Endothelial cell of umbilical vein (primary cell): ENCODE measurements at regions not wholly inside any gene's neighbourhood (a gene's known extent, or its start where the extent isn't known, plus 50 kb on each side); places are given as distances from the start of the nearest gene placed in this dataset.

ENCODE experiments used
- BruUV-seq: library from RNA; stranded (reverse); fragments of 400-500 nt; replicated peaks from 2 replicates; lab custom pipeline; 2021; lab: Mats Ljungman, UMichigan
- CTCF ChIA-PET: fragments of 300-600, 350-600 bp; sonication (Branson Sonifier 250); formaldehyde crosslinking; loops from one replicate; lab custom pipeline; 2021; ENCODE audit warnings: antibody characterized with exemption, inconsistent platforms; lab: Charles Lee
- POLR2A ChIA-PET: fragments of 300-600, 350-600 bp; sonication (Branson Sonifier 250); formaldehyde crosslinking; loops from one replicate; lab custom pipeline; 2021; ENCODE audit warnings: antibody characterized with exemption, inconsistent platforms; lab: Charles Lee
- DNase-seq: peaks from one replicate; pipeline ENCODE4 v3.0.0-alpha.2; 2011; ENCODE audit warnings: low read depth, low spot score
- FAIRE-seq: peaks from 2 replicates; lab custom pipeline; 2011; peaks lifted over from hg19 to GRCh38; lab: Jason Lieb, UNC
- H2AFZ ChIP-seq: 2 replicates; pipeline ENCODE4 v1.6.0; 2012; ENCODE audit warnings: low read depth, low read length, control low read depth, inconsistent platforms
- H3K27ac ChIP-seq: 2 replicates; pipeline ENCODE4 v1.5.1; 2011; ENCODE audit warnings: low read depth, mild to moderate bottlenecking, control low read depth, low read length, moderate library complexity; ENCODE audit not compliant: insufficient read depth
- H3K27me3 ChIP-seq, 2 experiments: 2 replicates each; pipeline versions ENCODE4 v1.6.0 to v1.6.1; 2011; ENCODE audit warnings: low read length in 2 of 2, mixed read lengths in 1 of 2; ENCODE audit not compliant: control insufficient read depth in 2 of 2, insufficient read depth in 2 of 2
- H3K36me3 ChIP-seq, 2 experiments: 2 replicates in 1 of 2; 3 replicates in 1 of 2; pipeline ENCODE4 v1.5.1; 2011; ENCODE audit warnings: low read length in 2 of 2, mild to moderate bottlenecking in 1 of 2, moderate library complexity in 1 of 2; ENCODE audit not compliant: control insufficient read depth in 2 of 2, insufficient read depth in 2 of 2; ENCODE audit errors: extremely low read depth in 1 of 2
- H3K4me1 ChIP-seq: 3 replicates; pipeline ENCODE4 v1.5.1; 2011; ENCODE audit warnings: mild to moderate bottlenecking, low read length; ENCODE audit not compliant: control insufficient read depth, insufficient read depth; ENCODE audit errors: extremely low read depth
- H3K4me2 ChIP-seq: 2 replicates; pipeline ENCODE4 v1.6.1; 2011; ENCODE audit warnings: low read length, control low read depth, mixed read lengths; ENCODE audit not compliant: insufficient read depth
- H3K4me3 ChIP-seq, 3 experiments: fragments of 200-600 bp in 1 of 3; sonication (generic), shearing (Covaris generic) in 1 of 3; replicated peaks in 1 of 3; 2 replicates each; pipeline ENCODE4 v1.5.1; 2011 to 2016; ENCODE audit warnings: control low read depth in 3 of 3, low read length in 3 of 3, mild to moderate bottlenecking in 2 of 3, inconsistent platforms in 1 of 3, low read depth in 1 of 3, moderate library complexity in 1 of 3; ENCODE audit not compliant: insufficient read depth in 1 of 3
- H3K79me2 ChIP-seq: 2 replicates; pipeline ENCODE4 v1.6.0; 2012; ENCODE audit warnings: low read length, inconsistent platforms; ENCODE audit not compliant: control insufficient read depth, insufficient read depth
- H3K9ac ChIP-seq: replicated peaks from 2 replicates; pipeline ENCODE3; 2011; ENCODE audit warnings: low read length, control low read depth; ENCODE audit not compliant: insufficient read depth; ENCODE audit errors: extremely low read depth
- H3K9me1 ChIP-seq: replicated peaks from 3 replicates; pipeline ENCODE4 v1.6.0; 2011; ENCODE audit warnings: mild to moderate bottlenecking, low read length; ENCODE audit not compliant: control insufficient read depth, insufficient read depth; ENCODE audit errors: extremely low read depth
- H3K9me3 ChIP-seq: replicated peaks from 2 replicates; pipeline ENCODE4 v1.5.1; 2012; ENCODE audit warnings: low read length, inconsistent platforms; ENCODE audit not compliant: control insufficient read depth, insufficient read depth
- H4K20me1 ChIP-seq: replicated peaks from 2 replicates; pipeline ENCODE3; 2011; ENCODE audit warnings: mild to moderate bottlenecking, low read length; ENCODE audit not compliant: control insufficient read depth, insufficient read depth; ENCODE audit errors: extremely low read depth
- EZH2 ChIP-seq: IDR thresholded peaks from 2 replicates; pipeline ENCODE4 v1.6.1; 2012; ENCODE audit warnings: borderline replicate concordance, low read depth, mild to moderate bottlenecking, moderate library complexity, low read length, inconsistent platforms; ENCODE audit not compliant: severe bottlenecking
- FOS ChIP-seq: IDR thresholded peaks from 2 replicates; pipeline ENCODE4 v1.6.1; 2011; ENCODE audit warnings: mild to moderate bottlenecking, low read length, moderate library complexity, borderline replicate concordance; ENCODE audit not compliant: insufficient read depth
- GATA2 ChIP-seq: IDR thresholded peaks from 2 replicates; pipeline ENCODE4 v1.7.0; 2011; ENCODE audit warnings: low read depth, mild to moderate bottlenecking, moderate library complexity, mixed read lengths, low read length; ENCODE audit not compliant: insufficient read length, insufficient read depth
- JUN ChIP-seq: IDR thresholded peaks from 2 replicates; pipeline ENCODE4 v1.6.1; 2011; ENCODE audit warnings: borderline replicate concordance, low read depth; ENCODE audit not compliant: insufficient read length, insufficient read depth
- MYC ChIP-seq: IDR thresholded peaks from one replicate; pipeline ENCODE4 v1.6.1; 2011; ENCODE audit warnings: mild to moderate bottlenecking, low read depth, low read length
- POLR2A ChIP-seq: IDR thresholded peaks from 2 replicates; pipeline ENCODE4 v1.6.1; 2012; ENCODE audit warnings: low read depth, mild to moderate bottlenecking, control low read depth, low read length
- POLR2AphosphoS5 ChIP-seq: IDR thresholded peaks from 2 replicates; pipeline ENCODE4 v1.6.1; 2012; ENCODE audit warnings: low read depth, mild to moderate bottlenecking, control low read depth, low read length, moderate library complexity; ENCODE audit not compliant: insufficient read depth
- dilution Hi-C: fragments of 300-500 bp; cut with MboI; formaldehyde crosslinking; loops from one replicate; pipeline ENCODE4 v1.15.0; 2019; ENCODE audit warnings: low sequenced_read_pairs; ENCODE audit not compliant: extremely low pct_ligation_motif_present
- intact Hi-C: fragments of 100-400 bp; cut with micrococcal nuclease; formaldehyde crosslinking; loops from one replicate; pipeline ENCODE4 v1.10.0; 2022
- TF ChIP-seq, protein P1 (sequence below): IDR thresholded peaks from 2 replicates; pipeline ENCODE4 v1.6.1; 2011; ENCODE audit not compliant: insufficient read depth, insufficient read length
- TF ChIP-seq, protein P2 (sequence below), 2 donors: IDR thresholded peaks; 1 replicate in 1 of 2; 2 replicates in 1 of 2; pipeline ENCODE4 v1.5.1; 2011; ENCODE audit warnings: low read length in 2 of 2, mild to moderate bottlenecking in 2 of 2, moderate library complexity in 2 of 2, control low read depth in 1 of 2, inconsistent platforms in 1 of 2, low read depth in 1 of 2; ENCODE audit not compliant: insufficient read depth in 1 of 2; ENCODE audit errors: extremely low read depth in 1 of 2

DNA sequence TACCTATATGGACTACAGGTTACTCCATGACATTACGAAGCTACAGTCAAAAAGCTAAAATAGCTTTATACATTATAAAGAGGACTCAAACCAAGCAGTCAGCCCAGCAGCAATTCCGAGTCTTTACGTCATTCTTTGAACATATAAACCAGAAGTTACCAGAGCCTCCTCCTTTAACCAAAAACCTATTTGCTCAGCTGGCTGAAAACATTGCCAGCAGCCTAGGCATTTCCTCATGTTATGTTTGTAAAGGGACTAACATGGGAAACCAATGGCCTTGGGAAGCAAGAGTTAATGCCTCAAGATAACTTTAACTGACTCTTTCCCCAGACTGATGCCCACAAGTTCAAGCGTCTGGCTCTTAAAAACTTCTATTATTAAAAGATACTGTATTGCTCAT lies 104.1 kb upstream of the ZNF492 start:
- Histone ChIP-seq H3K4me2 (no peak overlapping the region), H3K9me3 (peaks cover 2% of the 10 kb centered on the region), H2AFZ (no peak overlapping the region), H3K4me3 (no peak overlapping the region), H3K27me3 (no peaks in the 10 kb centered on the region), H3K79me2 (no peaks in the 10 kb centered on the region), H3K9ac (no peak overlapping the region), H3K36me3 (no peaks in the 10 kb centered on the region), H3K27ac (no peak overlapping the region), H3K4me1 (no peaks in the 10 kb centered on the region), H4K20me1 (no peaks in the 10 kb centered on the region), H3K9me1 (no peaks in the 10 kb centered on the region)
- CTCF ChIA-PET, result no interaction called here
- POLR2A ChIA-PET, result no interaction called here
- FAIRE-seq (no peak), DNase-seq (no peak)
- dilution Hi-C loops (no loop called here), intact Hi-C loops (no loop called here)
- BruUV-seq, result no TSS peak
- TF ChIP-seq POLR2A (no peak), FOS (no peak), POLR2AphosphoS5 (no peak), MYC (no peak), GATA2 (no peak), EZH2 (no peak), JUN (no peak)
- TF ChIP-seq, protein P1, sequence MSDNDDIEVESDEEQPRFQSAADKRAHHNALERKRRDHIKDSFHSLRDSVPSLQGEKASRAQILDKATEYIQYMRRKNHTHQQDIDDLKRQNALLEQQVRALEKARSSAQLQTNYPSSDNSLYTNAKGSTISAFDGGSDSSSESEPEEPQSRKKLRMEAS, result no peak
- TF ChIP-seq, protein P2, sequence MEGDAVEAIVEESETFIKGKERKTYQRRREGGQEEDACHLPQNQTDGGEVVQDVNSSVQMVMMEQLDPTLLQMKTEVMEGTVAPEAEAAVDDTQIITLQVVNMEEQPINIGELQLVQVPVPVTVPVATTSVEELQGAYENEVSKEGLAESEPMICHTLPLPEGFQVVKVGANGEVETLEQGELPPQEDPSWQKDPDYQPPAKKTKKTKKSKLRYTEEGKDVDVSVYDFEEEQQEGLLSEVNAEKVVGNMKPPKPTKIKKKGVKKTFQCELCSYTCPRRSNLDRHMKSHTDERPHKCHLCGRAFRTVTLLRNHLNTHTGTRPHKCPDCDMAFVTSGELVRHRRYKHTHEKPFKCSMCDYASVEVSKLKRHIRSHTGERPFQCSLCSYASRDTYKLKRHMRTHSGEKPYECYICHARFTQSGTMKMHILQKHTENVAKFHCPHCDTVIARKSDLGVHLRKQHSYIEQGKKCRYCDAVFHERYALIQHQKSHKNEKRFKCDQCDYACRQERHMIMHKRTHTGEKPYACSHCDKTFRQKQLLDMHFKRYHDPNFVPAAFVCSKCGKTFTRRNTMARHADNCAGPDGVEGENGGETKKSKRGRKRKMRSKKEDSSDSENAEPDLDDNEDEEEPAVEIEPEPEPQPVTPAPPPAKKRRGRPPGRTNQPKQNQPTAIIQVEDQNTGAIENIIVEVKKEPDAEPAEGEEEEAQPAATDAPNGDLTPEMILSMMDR (IDR thresholded peaks at IDR 0.05; ENCODE audit: extremely low read depth in 1 of 2, insufficient read depth in 1 of 2, low read depth in 1 of 2, low read length in 2 of 2), result no peak
